HCT116 (cell line): ENCODE measurements at regions not wholly inside any gene's neighbourhood (a gene's known extent, or its start where the extent isn't known, plus 50 kb on each side); places are given as distances from the start of the nearest gene placed in this dataset.

Experiments
- CBX3 ChIP-seq: IDR thresholded peaks from 2 replicates; pipeline ENCODE4 v1.6.1; 2012; ENCODE audit warnings: low read depth
- CTCF ChIP-seq, 3 experiments: fragments of 200-600 bp in 1 of 3; sonication (generic) in 1 of 3; IDR thresholded peaks in 2 of 3; conservative IDR thresholded peaks in 1 of 3; 2 replicates each; pipeline ENCODE4 v1.5.1; 2012 to 2017; ENCODE audit warnings: low read depth in 2 of 3, low read length in 2 of 3, antibody characterized with exemption in 1 of 3, borderline replicate concordance in 1 of 3, control low read depth in 1 of 3, mild to moderate bottlenecking in 1 of 3, mixed read lengths in 1 of 3, mixed run types in 1 of 3, moderate library complexity in 1 of 3; ENCODE audit not compliant: insufficient read depth in 1 of 3
- ELF1 ChIP-seq: IDR thresholded peaks from 2 replicates; pipeline ENCODE4 v1.6.1; 2012; ENCODE audit warnings: low read depth, borderline replicate concordance
- EZH2 ChIP-seq: fragments of 200-600 bp; sonication (generic); IDR thresholded peaks from 2 replicates; pipeline ENCODE4 v1.6.1; 2017; ENCODE audit warnings: antibody characterized with exemption, mixed run types
- EZH2phosphoT487 ChIP-seq: fragments of 200-600 bp; IDR thresholded peaks from 2 replicates; pipeline ENCODE4 v1.6.1; 2018; ENCODE audit warnings: antibody characterized with exemption, borderline replicate concordance
- FOSL1 ChIP-seq: IDR thresholded peaks from 2 replicates; pipeline ENCODE4 v1.6.1; 2012; ENCODE audit warnings: low read depth
- MAX ChIP-seq: IDR thresholded peaks from 2 replicates; pipeline ENCODE4 v1.6.1; 2012
- POLR2A ChIP-seq: IDR thresholded peaks from 2 replicates; pipeline ENCODE4 v1.7.0; 2011; ENCODE audit warnings: borderline replicate concordance; ENCODE audit not compliant: insufficient read depth, insufficient read length; ENCODE audit errors: extremely low read depth
- RAD21 ChIP-seq: IDR thresholded peaks from 2 replicates; pipeline ENCODE4 v1.6.1; 2012; ENCODE audit warnings: low read depth, mild to moderate bottlenecking
- REST ChIP-seq: IDR thresholded peaks from 2 replicates; pipeline ENCODE4 v1.6.1; 2012; ENCODE audit warnings: low read depth
- SIN3A ChIP-seq: IDR thresholded peaks from 2 replicates; pipeline ENCODE4 v1.6.1; 2012; ENCODE audit warnings: low read depth
- SP1 ChIP-seq: IDR thresholded peaks from 2 replicates; pipeline ENCODE4 v1.6.1; 2012; ENCODE audit warnings: low read depth
- SRF ChIP-seq: IDR thresholded peaks from 2 replicates; pipeline ENCODE4 v1.6.1; 2012; ENCODE audit warnings: low read depth
- YY1 ChIP-seq: IDR thresholded peaks from 2 replicates; pipeline ENCODE4 v1.6.1; 2011; ENCODE audit warnings: low read length, low read depth, moderate library complexity, mild to moderate bottlenecking; ENCODE audit not compliant: insufficient replicate concordance; ENCODE audit errors: extremely low read depth

- TF ChIP-seq CTCF (IDR thresholded peaks at IDR 0.05 in 2 of 3, conservative IDR thresholded peaks at IDR 0.05 in 1 of 3; ENCODE audit: borderline replicate concordance in 1 of 3, insufficient read depth in 1 of 3, low read depth in 2 of 3, low read length in 2 of 3) (no peak), RAD21 (no peak), REST (no peak), CBX3 (no peak), SIN3A (no peak), YY1 (no peak), EZH2phosphoT487 (no peak), ELF1 (no peak), POLR2A (no peak), MAX (no peak), EZH2 (no peak), FOSL1 (no peak), SRF (no peak), SP1 (no peak)
Observed at GRCh38 chr16:85518398-85519049, 94.6 kb upstream of the GSE1 start.
